Neural cell (in vitro differentiated cells): ENCODE measurements at regions not wholly inside any gene's neighbourhood (a gene's known extent, or its start where the extent isn't known, plus 50 kb on each side); places are given as distances from the start of the nearest gene placed in this dataset.

Source experiments
- H2AFZ ChIP-seq: fragments of 200-600, 300-800 bp; sonication (generic), shearing (Covaris generic); 2 replicates; pipeline ENCODE4 v1.6.0; 2014; ENCODE audit warnings: low read depth, mild to moderate bottlenecking, antibody characterized with exemption, low read length, moderate library complexity
- H3F3A ChIP-seq: fragments of 200-600 bp; shearing (Covaris generic); 2 replicates; pipeline ENCODE4 v1.6.1; 2016; ENCODE audit warnings: mild to moderate bottlenecking, moderate library complexity, mixed read lengths, antibody characterized with exemption, low read length; ENCODE audit not compliant: insufficient read depth, poor library complexity, severe bottlenecking
- H3K27ac ChIP-seq: fragments of 200-600, 300-800 bp; sonication (generic), shearing (Covaris generic); 2 replicates; pipeline ENCODE4 v1.5.1; 2014; ENCODE audit warnings: mild to moderate bottlenecking, low read length, moderate library complexity
- H3K27me3 ChIP-seq: fragments of 300-800, 200-600 bp; sonication (generic), shearing (Covaris generic); 2 replicates; pipeline ENCODE4 v1.6.0; 2014; ENCODE audit warnings: mild to moderate bottlenecking, low read depth, low read length, moderate library complexity; ENCODE audit not compliant: insufficient read depth
- H3K36me3 ChIP-seq: fragments of 300-800, 200-600 bp; sonication (generic), shearing (Covaris generic); 2 replicates; pipeline ENCODE4 v1.5.1; 2014; ENCODE audit warnings: mild to moderate bottlenecking, antibody characterized with exemption, low read length, moderate library complexity; ENCODE audit not compliant: insufficient read depth
- H3K4me2 ChIP-seq: fragments of 300-800, 200-600 bp; sonication (generic), shearing (Covaris generic); 2 replicates; pipeline ENCODE4 v1.6.0; 2014; ENCODE audit warnings: mild to moderate bottlenecking, low read length
- H3K4me3 ChIP-seq: fragments of 300-800, 200-600 bp; sonication (generic), shearing (Covaris generic); 2 replicates; pipeline ENCODE4 v1.5.1; 2014; ENCODE audit warnings: mild to moderate bottlenecking, low read length, moderate library complexity
- H3K79me2 ChIP-seq: fragments of 200-600 bp; shearing (Covaris generic); replicated peaks from 2 replicates; pipeline ENCODE4 v1.6.0; 2014; ENCODE audit warnings: mild to moderate bottlenecking, low read length, moderate library complexity; ENCODE audit not compliant: insufficient read depth
- H3K9ac ChIP-seq: fragments of 300-800, 200-600 bp; sonication (generic), shearing (Covaris generic); 2 replicates; pipeline ENCODE4 v1.6.1; 2016; ENCODE audit warnings: mild to moderate bottlenecking, low read length, mixed read lengths
- H3K9me2 ChIP-seq: fragments of 200-600 bp; shearing (Covaris generic); 2 replicates; pipeline ENCODE4 v1.6.1; 2016; ENCODE audit warnings: mild to moderate bottlenecking, low read length, mixed read lengths; ENCODE audit not compliant: insufficient read depth
- H3K9me3 ChIP-seq: fragments of 200-600, 300-800 bp; sonication (generic), shearing (Covaris generic); 2 replicates; pipeline ENCODE4 v1.6.1; 2016; ENCODE audit warnings: mild to moderate bottlenecking, mixed run types, low read length, moderate library complexity, mixed read lengths
- H4K20me1 ChIP-seq: fragments of 200-600 bp; shearing (Covaris generic); 2 replicates; pipeline ENCODE4 v1.6.1; 2016; ENCODE audit warnings: mild to moderate bottlenecking, mixed run types; ENCODE audit not compliant: insufficient read depth
- EP300 ChIP-seq: fragments of 450-650 bp; conservative IDR thresholded peaks from 2 replicates; pipeline ENCODE4 v1.6.1; 2014; ENCODE audit warnings: antibody characterized with exemption, mild to moderate bottlenecking, moderate library complexity; ENCODE audit not compliant: poor library complexity, severe bottlenecking
- EZH2 ChIP-seq: fragments of 200-600, 300-800 bp; shearing (Covaris generic), sonication (generic); IDR thresholded peaks from 2 replicates; pipeline ENCODE4 v1.6.1; 2014; ENCODE audit warnings: antibody characterized with exemption, low read length, borderline replicate concordance, mild to moderate bottlenecking; ENCODE audit not compliant: insufficient read depth, poor library complexity, severe bottlenecking
- MXI1 ChIP-seq: fragments of 450-650 bp; conservative IDR thresholded peaks from 2 replicates; pipeline ENCODE4 v1.6.1; 2014; ENCODE audit warnings: antibody characterized with exemption, mild to moderate bottlenecking; ENCODE audit not compliant: poor library complexity, severe bottlenecking
- POLR2AphosphoS5 ChIP-seq: IDR thresholded peaks from 2 replicates; pipeline ENCODE4 v1.6.1; 2012
- RAD21 ChIP-seq: fragments of 450-650 bp; conservative IDR thresholded peaks from 2 replicates; pipeline ENCODE4 v1.6.1; 2014; ENCODE audit warnings: antibody characterized with exemption, mild to moderate bottlenecking, moderate library complexity
- REST ChIP-seq: IDR thresholded peaks from 2 replicates; pipeline ENCODE4 v1.6.1; 2012; ENCODE audit warnings: borderline replicate concordance
- SMC3 ChIP-seq: fragments of 450-650 bp; conservative IDR thresholded peaks from 2 replicates; pipeline ENCODE4 v1.6.1; 2014; ENCODE audit warnings: antibody characterized with exemption, mild to moderate bottlenecking, moderate library complexity; ENCODE audit not compliant: poor library complexity
- TAF1 ChIP-seq: IDR thresholded peaks from 2 replicates; pipeline ENCODE4 v1.6.1; 2012; ENCODE audit warnings: low read depth
- TF ChIP-seq, protein P1 (sequence below): fragments of 450-650 bp; IDR thresholded peaks from 2 replicates; pipeline ENCODE4 v1.5.1; 2014; ENCODE audit warnings: antibody characterized with exemption, mild to moderate bottlenecking, moderate library complexity; ENCODE audit not compliant: poor library complexity, severe bottlenecking

DNA sequence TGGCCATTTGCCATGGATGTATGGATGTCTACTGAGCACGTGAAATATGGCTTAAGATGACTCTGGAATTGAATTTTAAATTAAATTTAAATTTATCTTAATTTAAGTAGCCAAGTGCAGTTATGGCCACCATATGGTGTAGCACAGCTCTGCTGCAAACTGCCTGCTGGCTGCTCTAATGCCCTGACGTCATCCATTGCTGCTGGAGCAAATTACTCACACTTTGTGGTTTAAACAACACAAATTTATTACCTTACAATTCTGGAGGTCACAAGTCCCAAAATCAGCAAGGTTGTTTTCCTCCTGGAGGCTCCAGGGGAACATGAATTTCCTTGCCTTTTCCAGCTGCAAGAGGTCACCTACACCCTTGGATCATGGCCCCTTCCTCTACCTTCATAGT, 679.3 kb upstream of the EEF2KMT start:
- H3K9me2 ChIP-seq = no peaks in the 10 kb centered on the region
- H3K4me2 ChIP-seq = no peak overlapping the region
- no peak overlapping the region for H2AFZ ChIP-seq
- no peak overlapping the region for H3K27ac ChIP-seq
- H3F3A ChIP-seq = no peaks in the 10 kb centered on the region
- H3K79me2 ChIP-seq = no peaks in the 10 kb centered on the region
- no peaks in the 10 kb centered on the region for H3K36me3 ChIP-seq
- TF ChIP-seq POLR2AphosphoS5 (no peak), EZH2 (no peak), TAF1 (no peak), SMC3 (no peak), RAD21 (no peak), REST (no peak), MXI1 (no peak), EP300 (no peak)
- TF ChIP-seq, protein P1, sequence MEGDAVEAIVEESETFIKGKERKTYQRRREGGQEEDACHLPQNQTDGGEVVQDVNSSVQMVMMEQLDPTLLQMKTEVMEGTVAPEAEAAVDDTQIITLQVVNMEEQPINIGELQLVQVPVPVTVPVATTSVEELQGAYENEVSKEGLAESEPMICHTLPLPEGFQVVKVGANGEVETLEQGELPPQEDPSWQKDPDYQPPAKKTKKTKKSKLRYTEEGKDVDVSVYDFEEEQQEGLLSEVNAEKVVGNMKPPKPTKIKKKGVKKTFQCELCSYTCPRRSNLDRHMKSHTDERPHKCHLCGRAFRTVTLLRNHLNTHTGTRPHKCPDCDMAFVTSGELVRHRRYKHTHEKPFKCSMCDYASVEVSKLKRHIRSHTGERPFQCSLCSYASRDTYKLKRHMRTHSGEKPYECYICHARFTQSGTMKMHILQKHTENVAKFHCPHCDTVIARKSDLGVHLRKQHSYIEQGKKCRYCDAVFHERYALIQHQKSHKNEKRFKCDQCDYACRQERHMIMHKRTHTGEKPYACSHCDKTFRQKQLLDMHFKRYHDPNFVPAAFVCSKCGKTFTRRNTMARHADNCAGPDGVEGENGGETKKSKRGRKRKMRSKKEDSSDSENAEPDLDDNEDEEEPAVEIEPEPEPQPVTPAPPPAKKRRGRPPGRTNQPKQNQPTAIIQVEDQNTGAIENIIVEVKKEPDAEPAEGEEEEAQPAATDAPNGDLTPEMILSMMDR = no peak
- H3K27me3 ChIP-seq = no peaks in the 10 kb centered on the region
- H3K9ac ChIP-seq = no peak overlapping the region
- H4K20me1 ChIP-seq = no peaks in the 10 kb centered on the region
- no peak overlapping the region for H3K4me3 ChIP-seq
- H3K9me3 ChIP-seq = no peaks in the 10 kb centered on the region

GRCh38 chr16:5775916-5776315, 678.3 kb upstream of the EEF2KMT start:
- TF ChIP-seq POLR2AphosphoS5 (no peak), EZH2 (no peak), EP300 (no peak), RAD21 (no peak), SMC3 (no peak), REST (no peak), TAF1 (no peak), MXI1 (no peak)
- TF ChIP-seq, protein P1 = no peak
- no peaks in the 10 kb centered on the region for H3K36me3 ChIP-seq
- H3K27ac ChIP-seq = no peak overlapping the region
- no peaks in the 10 kb centered on the region for H3K9me2 ChIP-seq
- H3K9ac ChIP-seq = no peak overlapping the region
- no peaks in the 10 kb centered on the region for H3K27me3 ChIP-seq
- H2AFZ ChIP-seq = no peak overlapping the region
- H4K20me1 ChIP-seq = no peaks in the 10 kb centered on the region
- no peaks in the 10 kb centered on the region for H3F3A ChIP-seq
- no peak overlapping the region for H3K4me3 ChIP-seq
- H3K9me3 ChIP-seq = no peaks in the 10 kb centered on the region
- no peak overlapping the region for H3K4me2 ChIP-seq
- no peaks in the 10 kb centered on the region for H3K79me2 ChIP-seq
